WTC11 (cell line): ENCODE measurements at regions not wholly inside any gene's neighbourhood (a gene's known extent, or its start where the extent isn't known, plus 50 kb on each side); places are given as distances from the start of the nearest gene placed in this dataset.

ENCODE experiments used
- ATAC-seq: fragments of 200-7000 bp; cut with Tn5 transposase; 2 replicates; pipeline ENCODE4 v1.10.0; 2021; ENCODE audit warnings: mild to moderate bottlenecking, moderate library complexity
- CTCF ChIA-PET: fragments of 300-600 bp; sonication (Branson Sonifier 250); formaldehyde crosslinking; loops from one replicate; lab custom pipeline; 2021; ENCODE audit warnings: antibody characterized with exemption; lab: Charles Lee
- POLR2A ChIA-PET: fragments of 350-600 bp; sonication (Branson Sonifier 250); formaldehyde crosslinking; loops from one replicate; lab custom pipeline; 2021; ENCODE audit warnings: antibody characterized with exemption; lab: Charles Lee
- DNase-seq: peaks from one replicate; pipeline ENCODE4 v3.0.0; 2021; ENCODE audit warnings: low spot score
- H3K27ac Mint-ChIP-seq: 2 replicates; pipeline ENCODE4 v1.8.0; 2021; ENCODE audit warnings: mixed read lengths
- H3K27me3 Mint-ChIP-seq: 2 replicates; pipeline ENCODE4 v1.8.0; 2021; ENCODE audit warnings: low read depth, mild to moderate bottlenecking, moderate library complexity, mixed read lengths
- H3K36me3 Mint-ChIP-seq: 2 replicates; pipeline ENCODE4 v1.8.0; 2021; ENCODE audit warnings: mixed read lengths
- H3K4me1 Mint-ChIP-seq: 2 replicates; pipeline ENCODE4 v1.8.0; 2022; ENCODE audit warnings: mixed read lengths
- H3K4me3 Mint-ChIP-seq: 2 replicates; pipeline ENCODE4 v1.8.0; 2021; ENCODE audit warnings: mild to moderate bottlenecking, moderate library complexity, mixed read lengths
- H3K9me3 Mint-ChIP-seq: 2 replicates; pipeline ENCODE4 v1.8.0; 2021; ENCODE audit warnings: mixed read lengths
- CREM ChIP-seq: sonication (generic); formaldehyde crosslinking; IDR thresholded peaks from 2 replicates; pipeline ENCODE4 v1.8.1; 2022; ENCODE audit warnings: mild to moderate bottlenecking, missing genetic modification reagents, moderate library complexity
- GTF2I ChIP-seq: fragments of 250-450 bp; sonication (Bioruptor Pico); conservative IDR thresholded peaks from 2 replicates; pipeline ENCODE4 v1.4.0; 2021; ENCODE audit warnings: mild to moderate bottlenecking
- IRF2 ChIP-seq: sonication (generic); formaldehyde crosslinking; IDR thresholded peaks from 2 replicates; pipeline ENCODE4 v1.8.0; 2022; ENCODE audit warnings: low read depth, missing genetic modification reagents, borderline replicate concordance
- JAZF1 ChIP-seq: fragments of 250-450 bp; sonication (Bioruptor Pico); IDR thresholded peaks from 2 replicates; pipeline ENCODE4 v1.9.0; 2021; ENCODE audit warnings: moderate library complexity, mild to moderate bottlenecking, inconsistent platforms
- JUN ChIP-seq: sonication (generic); formaldehyde crosslinking; IDR thresholded peaks from 2 replicates; pipeline ENCODE4 v1.8.0; 2023; ENCODE audit warnings: mild to moderate bottlenecking, missing genetic modification reagents
- NFYB ChIP-seq: sonication (generic); formaldehyde crosslinking; conservative IDR thresholded peaks from 2 replicates; pipeline ENCODE4 v1.8.0; 2022; ENCODE audit warnings: low read depth, missing genetic modification reagents
- OVOL2 ChIP-seq: fragments of 250-450 bp; sonication (Bioruptor Pico); IDR thresholded peaks from 2 replicates; pipeline ENCODE4 v1.9.0; 2021; ENCODE audit warnings: mild to moderate bottlenecking, borderline replicate concordance
- RELA ChIP-seq: sonication (generic); formaldehyde crosslinking; IDR thresholded peaks from 2 replicates; pipeline ENCODE4 v1.8.1; 2022; ENCODE audit warnings: missing genetic modification reagents, mild to moderate bottlenecking, borderline replicate concordance
- RORB ChIP-seq: fragments of 250-450 bp; sonication (Bioruptor Pico); IDR thresholded peaks from 2 replicates; pipeline ENCODE4 v1.9.0; 2021; ENCODE audit warnings: mild to moderate bottlenecking
- SOX15 ChIP-seq: fragments of 250-450 bp; sonication (Bioruptor Pico); IDR thresholded peaks from 2 replicates; pipeline ENCODE4 v1.9.0; 2021; ENCODE audit warnings: mild to moderate bottlenecking
- SP1 ChIP-seq: sonication (generic); formaldehyde crosslinking; conservative IDR thresholded peaks from 2 replicates; pipeline ENCODE4 v1.8.1; 2022; ENCODE audit warnings: missing genetic modification reagents
- ZBTB21 ChIP-seq: sonication (generic); formaldehyde crosslinking; IDR thresholded peaks from 2 replicates; pipeline ENCODE4 v1.8.1; 2023; ENCODE audit warnings: mild to moderate bottlenecking, missing genetic modification reagents, borderline replicate concordance
- ZNF232 ChIP-seq: sonication (generic); formaldehyde crosslinking; IDR thresholded peaks from 2 replicates; pipeline ENCODE4 v1.8.0; 2022; ENCODE audit warnings: mild to moderate bottlenecking, missing genetic modification reagents
- ZNF423 ChIP-seq: fragments of 250-450 bp; sonication (Bioruptor Pico); IDR thresholded peaks from 2 replicates; pipeline ENCODE4 v2.1.2; 2022; ENCODE audit warnings: mild to moderate bottlenecking, moderate library complexity
- ZNF671 ChIP-seq: fragments of 250-450 bp; sonication (Bioruptor Pico); IDR thresholded peaks from 2 replicates; pipeline ENCODE4 v1.8.0; 2021; ENCODE audit warnings: mild to moderate bottlenecking
- TF ChIP-seq, protein P1 (sequence below): fragments of 250-450 bp; sonication (Bioruptor Pico); conservative IDR thresholded peaks from 2 replicates; pipeline ENCODE4 v1.9.0; 2021; ENCODE audit warnings: mild to moderate bottlenecking
- TF ChIP-seq, protein P2 (sequence below): sonication (generic); formaldehyde crosslinking; conservative IDR thresholded peaks from 2 replicates; pipeline ENCODE4 v1.8.1; 2022; ENCODE audit warnings: mild to moderate bottlenecking, missing genetic modification reagents
- TF ChIP-seq, protein P3 (sequence below): fragments of 250-450 bp; sonication (Bioruptor Pico); IDR thresholded peaks from 2 replicates; pipeline ENCODE4 v1.9.0; 2021; ENCODE audit warnings: mild to moderate bottlenecking
- TF ChIP-seq, protein P4 (sequence below): sonication (generic); formaldehyde crosslinking; IDR thresholded peaks from 2 replicates; pipeline ENCODE4 v1.8.1; 2023; ENCODE audit warnings: mild to moderate bottlenecking, missing genetic modification reagents
- TF ChIP-seq, protein P5 (sequence below): sonication (generic); formaldehyde crosslinking; IDR thresholded peaks from 2 replicates; pipeline ENCODE4 v1.8.0; 2022; ENCODE audit warnings: mild to moderate bottlenecking, missing genetic modification reagents

DNA sequence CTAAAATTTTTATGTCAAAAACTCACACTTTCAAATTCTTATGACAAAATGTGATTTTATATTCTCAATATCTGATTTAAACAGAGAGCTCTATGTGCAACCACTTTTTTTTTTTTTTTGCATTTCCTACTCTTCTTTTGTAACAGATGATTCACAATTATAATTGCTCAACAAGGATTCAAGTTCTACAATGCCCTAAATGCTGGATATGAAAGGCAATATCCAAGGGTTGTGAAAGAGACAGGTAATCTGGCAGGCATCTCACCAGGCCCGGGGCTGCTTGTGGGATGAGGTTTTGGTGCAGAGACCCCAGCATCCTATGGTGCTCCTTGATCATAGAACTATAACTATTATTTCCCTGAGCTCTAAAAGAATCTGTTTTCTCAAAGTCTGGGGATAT is 363.6 kb upstream of the NBEA start (continued):
- TF ChIP-seq, protein P1, sequence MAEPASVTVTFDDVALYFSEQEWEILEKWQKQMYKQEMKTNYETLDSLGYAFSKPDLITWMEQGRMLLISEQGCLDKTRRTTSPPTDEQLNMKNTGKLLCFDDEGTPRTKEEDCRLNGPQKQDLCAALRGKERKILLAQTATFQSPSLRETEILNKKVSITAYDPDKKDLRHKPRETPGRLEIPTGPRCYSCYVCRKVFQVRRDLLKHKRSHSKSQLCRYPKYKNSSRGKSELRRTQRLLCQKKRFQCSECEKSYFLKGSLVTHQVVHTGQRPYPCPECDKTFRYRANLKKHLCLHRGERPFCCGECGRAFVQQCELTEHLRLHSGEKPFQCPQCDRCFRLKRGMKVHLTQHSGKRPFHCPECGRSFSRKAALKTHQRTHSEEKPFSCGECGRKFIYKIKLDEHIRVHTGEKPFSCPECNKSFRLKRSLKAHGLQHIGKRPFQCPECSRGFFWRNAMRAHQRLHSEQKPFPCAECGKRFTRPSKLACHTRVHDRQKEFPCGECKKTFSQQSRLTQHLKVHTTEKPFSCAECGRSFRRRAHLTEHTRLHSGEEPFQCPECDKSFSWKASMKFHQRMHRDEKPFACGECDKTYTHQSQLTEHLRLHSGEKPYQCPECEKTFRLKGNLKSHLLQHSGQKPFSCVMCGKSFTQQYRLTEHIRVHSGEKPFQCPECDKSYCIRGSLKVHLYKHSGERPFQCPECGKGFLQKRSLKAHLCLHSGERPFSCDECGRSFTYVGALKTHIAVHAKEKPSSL (CRISPR knock-in tag) = no peak

DNA sequence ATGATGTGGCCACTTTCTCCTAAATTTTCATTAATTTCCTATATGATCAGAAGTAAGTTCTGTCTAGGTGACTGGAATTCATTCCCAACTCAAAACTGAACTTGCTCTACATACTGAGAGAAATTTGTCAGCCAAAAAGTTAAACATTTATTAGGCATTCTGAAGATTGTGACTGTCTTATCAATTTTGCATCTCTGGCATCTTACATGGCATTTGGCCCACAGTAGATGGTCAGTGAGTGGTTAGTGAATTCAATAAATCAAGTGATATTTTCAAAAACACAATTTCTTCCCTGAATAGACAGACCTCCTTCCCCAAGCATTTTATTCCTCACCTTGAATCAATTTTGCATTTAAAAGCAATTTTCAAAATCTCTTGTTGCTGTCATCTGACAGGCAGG is 363.2 kb upstream of the NBEA start:
- H3K4me1 Mint-ChIP-seq = no peaks in the 10 kb centered on the region
- ChIA-PET CTCF (no interaction called here), POLR2A (no interaction called here)
- DNase-seq = no peak
- no peaks in the 10 kb centered on the region for H3K27me3 Mint-ChIP-seq
- H3K4me3 Mint-ChIP-seq = no peak overlapping the region
- no peaks in the 10 kb centered on the region for H3K9me3 Mint-ChIP-seq
- H3K27ac Mint-ChIP-seq = no peak overlapping the region
- no peak for TF ChIP-seq JUN
- TF ChIP-seq, protein P2, sequence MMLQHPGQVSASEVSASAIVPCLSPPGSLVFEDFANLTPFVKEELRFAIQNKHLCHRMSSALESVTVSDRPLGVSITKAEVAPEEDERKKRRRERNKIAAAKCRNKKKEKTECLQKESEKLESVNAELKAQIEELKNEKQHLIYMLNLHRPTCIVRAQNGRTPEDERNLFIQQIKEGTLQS (CRISPR knock-in tag) = no peak
- H3K36me3 Mint-ChIP-seq = no peaks in the 10 kb centered on the region
- ATAC-seq = no peak

DNA sequence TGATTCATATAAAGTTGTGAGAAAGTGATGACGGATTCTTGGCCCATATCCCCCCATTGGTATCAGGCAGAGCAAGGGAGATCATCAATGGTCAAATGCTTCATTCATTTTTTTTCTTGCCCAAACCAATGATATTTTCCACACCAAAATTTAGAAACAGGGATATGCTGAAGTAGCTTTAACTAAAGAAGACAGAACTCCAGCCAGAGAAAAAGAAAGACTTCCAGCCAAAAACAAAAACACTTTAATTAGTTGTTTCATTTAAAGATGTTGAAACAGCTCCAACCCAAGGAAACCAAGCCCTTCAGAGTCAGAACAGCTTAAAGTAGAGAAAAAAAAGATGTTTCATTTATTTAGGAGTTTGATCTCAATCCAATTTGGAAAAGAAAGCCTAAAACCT is 358.9 kb upstream of the NBEA start:
- Mint-ChIP-seq H3K27me3 (no peaks in the 10 kb centered on the region), H3K27ac (no peak overlapping the region), H3K4me3 (no peak overlapping the region), H3K36me3 (no peaks in the 10 kb centered on the region), H3K9me3 (peaks cover 12% of the 10 kb centered on the region), H3K4me1 (no peaks in the 10 kb centered on the region)
- POLR2A ChIA-PET = no interaction called here
- ATAC-seq (no peak), DNase-seq (no peak)
- TF ChIP-seq ZNF232 (no peak), NFYB (CRISPR knock-in tag) (no peak), OVOL2 (CRISPR knock-in tag) (no peak)
- CTCF ChIA-PET = no interaction called here

DNA sequence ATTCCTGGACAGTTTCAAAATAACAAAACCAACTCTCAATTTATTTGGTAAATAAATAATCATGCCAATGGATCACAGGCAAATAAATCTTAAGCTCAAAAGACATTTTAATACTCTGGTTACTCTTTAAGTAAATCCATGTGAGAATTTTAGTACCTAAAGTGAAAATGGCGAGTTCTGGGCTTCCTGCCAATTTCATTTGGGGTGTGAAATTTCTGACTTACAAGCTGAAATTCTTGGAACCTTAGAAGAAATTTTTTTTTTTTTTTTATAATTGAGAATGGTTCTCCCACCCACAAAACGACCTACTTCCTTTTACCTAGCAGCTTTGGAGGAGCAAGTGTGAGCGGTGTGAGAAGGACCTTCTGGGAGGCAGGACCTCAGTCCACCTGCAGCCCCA is 354.5 kb upstream of the NBEA start:
- H3K4me1 Mint-ChIP-seq = peaks cover 10% of the 10 kb centered on the region
- no peaks in the 10 kb centered on the region for H3K27me3 Mint-ChIP-seq
- peaks cover 22% of the 10 kb centered on the region for H3K9me3 Mint-ChIP-seq
- no peak overlapping the region for H3K27ac Mint-ChIP-seq
- TF ChIP-seq JUN (no peak), IRF2 (CRISPR knock-in tag) (no peak), RELA (CRISPR knock-in tag) (no peak), ZNF671 (CRISPR knock-in tag) (no peak), ZNF423 (CRISPR knock-in tag) (no peak), SP1 (CRISPR knock-in tag) (no peak), ZNF232 (no peak), SOX15 (CRISPR knock-in tag) (no peak), JAZF1 (no peak), GTF2I (CRISPR knock-in tag) (no peak), ZBTB21 (CRISPR knock-in tag) (no peak), RORB (no peak), CREM (CRISPR knock-in tag) (no peak)
- TF ChIP-seq, protein P3, sequence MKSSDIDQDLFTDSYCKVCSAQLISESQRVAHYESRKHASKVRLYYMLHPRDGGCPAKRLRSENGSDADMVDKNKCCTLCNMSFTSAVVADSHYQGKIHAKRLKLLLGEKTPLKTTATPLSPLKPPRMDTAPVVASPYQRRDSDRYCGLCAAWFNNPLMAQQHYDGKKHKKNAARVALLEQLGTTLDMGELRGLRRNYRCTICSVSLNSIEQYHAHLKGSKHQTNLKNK (CRISPR knock-in tag) = no peak
- TF ChIP-seq, protein P4, sequence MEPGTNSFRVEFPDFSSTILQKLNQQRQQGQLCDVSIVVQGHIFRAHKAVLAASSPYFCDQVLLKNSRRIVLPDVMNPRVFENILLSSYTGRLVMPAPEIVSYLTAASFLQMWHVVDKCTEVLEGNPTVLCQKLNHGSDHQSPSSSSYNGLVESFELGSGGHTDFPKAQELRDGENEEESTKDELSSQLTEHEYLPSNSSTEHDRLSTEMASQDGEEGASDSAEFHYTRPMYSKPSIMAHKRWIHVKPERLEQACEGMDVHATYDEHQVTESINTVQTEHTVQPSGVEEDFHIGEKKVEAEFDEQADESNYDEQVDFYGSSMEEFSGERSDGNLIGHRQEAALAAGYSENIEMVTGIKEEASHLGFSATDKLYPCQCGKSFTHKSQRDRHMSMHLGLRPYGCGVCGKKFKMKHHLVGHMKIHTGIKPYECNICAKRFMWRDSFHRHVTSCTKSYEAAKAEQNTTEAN (CRISPR knock-in tag) = no peak
- TF ChIP-seq, protein P1 (CRISPR knock-in tag) = no peak
- TF ChIP-seq, protein P5, sequence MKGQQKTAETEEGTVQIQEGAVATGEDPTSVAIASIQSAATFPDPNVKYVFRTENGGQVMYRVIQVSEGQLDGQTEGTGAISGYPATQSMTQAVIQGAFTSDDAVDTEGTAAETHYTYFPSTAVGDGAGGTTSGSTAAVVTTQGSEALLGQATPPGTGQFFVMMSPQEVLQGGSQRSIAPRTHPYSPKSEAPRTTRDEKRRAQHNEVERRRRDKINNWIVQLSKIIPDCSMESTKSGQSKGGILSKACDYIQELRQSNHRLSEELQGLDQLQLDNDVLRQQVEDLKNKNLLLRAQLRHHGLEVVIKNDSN = no peak
- CTCF ChIA-PET = no interaction called here
- no peak overlapping the region for H3K4me3 Mint-ChIP-seq
- peaks cover 3% of the 10 kb centered on the region; the same call in 1 of the 2 replicates for H3K36me3 Mint-ChIP-seq
- ATAC-seq (no peak), DNase-seq (no peak)
- POLR2A ChIA-PET = no interaction called here
